ENCODE measurements at regions not wholly inside any gene's neighbourhood (a gene's known extent, or its start where the extent isn't known, plus 50 kb on each side); places are given as distances from the start of the nearest gene placed in this dataset.

- no peak for TF ChIP-seq CHD7 (IDR thresholded peaks at IDR 0.05; ENCODE audit: insufficient replicate concordance, low read length)
- no peak for TF ChIP-seq SIN3A (conservative IDR thresholded peaks at IDR 0.05 in 1 of 2, IDR thresholded peaks at IDR 0.05 in 1 of 2; ENCODE audit: low read depth in 1 of 2, low read length in 2 of 2)
- TF ChIP-seq CTCF (IDR thresholded peaks at IDR 0.05; ENCODE audit: control extremely low read depth in 1 of 3, insufficient read depth in 1 of 3, low read depth in 1 of 3, low read length in 3 of 3), result no peak
- TF ChIP-seq RNF2 (IDR thresholded peaks at IDR 0.05; ENCODE audit: borderline replicate concordance, low read depth, low read length, missing control alignments, poor library complexity, severe bottlenecking), result no peak
- TF ChIP-seq SP4 (IDR thresholded peaks at IDR 0.05; ENCODE audit: low read length), result no peak
- TF ChIP-seq POU5F1 (IDR thresholded peaks at IDR 0.05; ENCODE audit: low read depth, low read length), result no peak
- no peak for TF ChIP-seq YY1 (IDR thresholded peaks at IDR 0.05; ENCODE audit: low read depth, low read length)
- no peak for TF ChIP-seq HDAC2 (IDR thresholded peaks at IDR 0.05; ENCODE audit: borderline replicate concordance in 1 of 2, low read depth in 2 of 2, low read length in 2 of 2)
These were observed 498.5 kb downstream of the EIPR1 start (continued) for GRCh38 chr2:2879071-2879470.

All from H1 (cell line).